RCC 7860 (cell line): ENCODE measurements at regions not wholly inside any gene's neighbourhood (a gene's known extent, or its start where the extent isn't known, plus 50 kb on each side); places are given as distances from the start of the nearest gene placed in this dataset.

ENCODE experiments used
- DNase-seq: peaks from one replicate; pipeline ENCODE4 v3.0.0-alpha.2; 2015; ENCODE audit warnings: low spot score
- FAIRE-seq: peaks from 2 replicates; lab custom pipeline; 2012; peaks lifted over from hg19 to GRCh38; lab: Jason Lieb, UNC

- DNase-seq (no peak), FAIRE-seq (no peak)
Measured at GRCh38 chr6:14930366-14930989, 315.4 kb upstream of the JARID2 start.

- DNase-seq (no peak), FAIRE-seq (no peak)
Measured at GRCh38 chr6:14932485-14933182, 313.2 kb upstream of the JARID2 start.

- DNase-seq (no peak), FAIRE-seq (no peak)
Measured at GRCh38 chr6:14933183-14933544, 312.7 kb upstream of the JARID2 start.

- FAIRE-seq (no peak), DNase-seq (no peak)
Measured at GRCh38 chr6:14934013-14934412, 311.9 kb upstream of the JARID2 start.

GRCh38 chr6:14934844-14935243, 311.0 kb upstream of the JARID2 start:
- DNase-seq, result no peak
- FAIRE-seq, result no peak

GRCh38 chr6:14936861-14937260, 309.0 kb upstream of the JARID2 start:
- DNase-seq (no peak), FAIRE-seq (no peak)

- no peak for DNase-seq
Measured at GRCh38 chr6:14943116-14943515, 302.8 kb upstream of the JARID2 start.

GRCh38 chr6:14944593-14944992, 301.3 kb upstream of the JARID2 start:
- DNase-seq (no peak), FAIRE-seq (no peak)

More at GRCh38 chr6:14943116-14943515, 302.8 kb upstream of the JARID2 start:
- FAIRE-seq, result no peak

- DNase-seq, result no peak
- FAIRE-seq, result no peak
Measured at GRCh38 chr6:14945461-14946185, 300.2 kb upstream of the JARID2 start.

- no peak for DNase-seq
- FAIRE-seq, result no peak
Measured at GRCh38 chr6:14946753-14947152, 299.1 kb upstream of the JARID2 start.

GRCh38 chr6:14948586-14949245, 297.2 kb upstream of the JARID2 start:
- FAIRE-seq (no peak), DNase-seq (no peak)

- no peak for DNase-seq
- no peak for FAIRE-seq
Measured at GRCh38 chr6:14950103-14950969, 295.5 kb upstream of the JARID2 start.

GRCh38 chr6:14950970-14951276, 294.9 kb upstream of the JARID2 start:
- DNase-seq (no peak), FAIRE-seq (no peak)

- DNase-seq, result no peak
- no peak for FAIRE-seq
Measured at GRCh38 chr6:14951704-14952103, 294.2 kb upstream of the JARID2 start.

- DNase-seq (no peak), FAIRE-seq (no peak)
Measured at GRCh38 chr6:14953836-14954235, 292.0 kb upstream of the JARID2 start.

GRCh38 chr6:14957355-14958059, 288.4 kb upstream of the JARID2 start:
- FAIRE-seq, result no peak
- DNase-seq, result no peak

- DNase-seq (no peak), FAIRE-seq (no peak)
Measured at GRCh38 chr6:14959324-14959885, 286.5 kb upstream of the JARID2 start.

- DNase-seq, result no peak
- no peak for FAIRE-seq
Measured at GRCh38 chr6:14964556-14965270, 281.2 kb upstream of the JARID2 start.

GRCh38 chr6:14965424-14966075, 280.3 kb upstream of the JARID2 start:
- no peak for DNase-seq

More at GRCh38 chr6:14965424-14966075, 280.3 kb upstream of the JARID2 start:
- no peak for FAIRE-seq
